ENCODE measurements at regions not wholly inside any gene's neighbourhood (a gene's known extent, or its start where the extent isn't known, plus 50 kb on each side); places are given as distances from the start of the nearest gene placed in this dataset.

GRCh38 chr17:79435962-79436361 lies 174.9 kb downstream of the RBFOX3 start:
- TF ChIP-seq CTCF (conservative IDR thresholded peaks at IDR 0.05), result no peak
- no peak for TF ChIP-seq EZH2 (IDR thresholded peaks at IDR 0.05; ENCODE audit: low read depth)
